HG03442 (cell line): ENCODE measurements at regions not wholly inside any gene's neighbourhood (a gene's known extent, or its start where the extent isn't known, plus 50 kb on each side); places are given as distances from the start of the nearest gene placed in this dataset.
"Not testable (repeated sequence)": the region's sequence is repeated elsewhere in the genome, so short reads cannot be mapped to it uniquely, and the experiment has no call there.

Source experiments
- ATAC-seq: cut with Tn5 transposase; IDR thresholded peaks from one replicate; pipeline ENCODE4 v1.9.1; 2021; ENCODE audit warnings: mild to moderate bottlenecking, moderate library complexity; ENCODE audit not compliant: unreplicated experiment

GRCh38 chr5:62931153-62931950, 352.7 kb downstream of the LRRC70 start:
- ATAC-seq: no peak

GRCh38 chr5:62922191-62922590, 343.6 kb downstream of the LRRC70 start:
- no peak for ATAC-seq

- ATAC-seq: no peak
These were observed 342.2 kb downstream of the LRRC70 start for GRCh38 chr5:62920856-62921255.

DNA sequence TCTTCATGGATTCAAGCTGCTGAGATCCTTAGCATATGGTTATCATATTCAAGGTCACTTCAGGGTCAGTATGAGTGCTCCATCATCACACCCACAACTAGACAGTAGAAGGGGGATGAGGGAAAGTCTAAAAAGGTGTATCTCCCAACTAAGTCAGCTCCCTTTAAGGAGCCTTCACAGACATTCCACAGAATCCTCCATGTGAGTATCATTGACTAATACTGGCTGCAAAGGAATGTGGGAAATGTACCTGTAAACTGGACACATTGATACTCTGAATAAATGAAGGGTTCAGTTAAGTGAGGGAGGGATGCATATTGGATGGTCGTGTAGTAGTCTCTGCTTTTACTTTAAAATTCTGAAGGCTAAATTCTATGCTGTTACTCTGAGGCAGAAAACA, 330.7 kb downstream of the LRRC70 start:
- ATAC-seq: no peak

DNA sequence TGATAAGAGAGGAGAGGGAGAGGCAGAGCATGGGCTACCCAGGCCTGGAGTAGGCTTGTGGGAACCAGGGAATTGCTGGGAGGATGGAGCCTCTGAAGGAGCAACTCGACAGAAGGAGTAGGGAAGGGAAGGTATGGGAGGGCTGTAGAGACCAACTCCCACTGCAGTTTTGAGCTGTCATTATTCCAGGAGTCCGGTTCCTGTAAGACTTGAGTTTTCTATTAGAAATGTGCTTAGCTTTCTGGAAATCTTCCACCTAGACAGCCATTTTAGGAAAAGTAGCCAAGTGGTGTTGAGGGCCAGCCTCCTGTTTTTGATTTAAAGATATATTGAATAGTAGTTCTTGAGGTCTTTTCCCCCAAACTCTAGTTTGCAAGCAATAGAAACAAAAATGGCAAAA, 323.5 kb downstream of the LRRC70 start:
- no peak for ATAC-seq

GRCh38 chr5:62900976-62901375, 322.4 kb downstream of the LRRC70 start:
- no peak for ATAC-seq

GRCh38 chr5:62896121-62896893, 317.7 kb downstream of the LRRC70 start:
- no peak for ATAC-seq

- ATAC-seq: no peak
These were observed 308.1 kb downstream of the LRRC70 start for GRCh38 chr5:62886603-62887315.

DNA sequence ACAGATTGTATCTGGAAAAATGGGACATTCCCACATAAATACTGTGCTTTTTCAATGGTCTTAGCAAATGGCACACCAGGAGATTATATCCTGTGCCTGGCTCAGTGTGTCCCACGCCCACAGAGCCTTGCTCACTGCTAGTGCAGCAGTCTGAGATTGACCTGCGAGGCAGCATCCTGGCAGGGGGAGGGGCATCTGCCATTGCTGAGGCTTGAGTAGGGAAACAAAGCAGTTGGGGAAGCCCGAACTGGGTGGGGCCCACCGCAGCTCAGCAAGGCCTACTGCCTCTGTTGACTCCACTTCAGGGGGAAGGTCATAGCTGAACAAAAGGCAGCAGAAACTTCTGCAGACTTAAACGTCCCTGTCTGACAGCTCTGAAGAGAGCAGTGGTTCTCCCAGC, 258.7 kb downstream of the LRRC70 start:
- not testable (repeated sequence) for ATAC-seq

GRCh38 chr5:62829604-62829986, 251.0 kb downstream of the LRRC70 start:
- ATAC-seq: no peak

- ATAC-seq: no peak
These were observed 250.4 kb downstream of the LRRC70 start for GRCh38 chr5:62828742-62829603.

DNA sequence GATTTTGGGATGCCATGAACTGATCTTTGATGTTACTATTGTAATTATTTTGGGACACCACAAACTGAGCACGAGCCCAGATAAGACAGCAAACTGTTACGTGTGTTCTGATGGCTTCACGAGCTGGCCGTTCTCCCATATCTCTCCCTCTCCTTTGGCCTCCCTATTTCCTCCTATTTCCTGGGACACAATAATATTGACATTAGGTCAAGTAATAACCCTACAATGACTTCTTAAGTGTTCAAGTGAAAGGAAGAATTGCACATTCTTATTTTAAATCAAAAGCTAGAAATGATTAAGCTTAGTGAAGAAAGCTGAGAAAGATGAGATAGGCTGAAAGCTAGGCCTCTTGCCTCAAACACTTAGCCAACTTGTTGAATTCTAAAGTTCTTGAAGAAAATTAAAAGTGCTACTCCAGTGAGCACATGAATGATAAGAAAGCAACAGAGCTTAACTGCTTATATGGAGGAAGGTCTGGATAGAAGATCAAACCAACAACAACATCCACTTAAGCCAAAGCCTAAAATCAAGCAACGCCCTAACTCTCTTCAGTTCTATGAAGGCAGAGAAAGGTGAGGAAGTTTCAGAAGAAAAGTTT, 247.1 kb downstream of the LRRC70 start:
- ATAC-seq: no peak

DNA sequence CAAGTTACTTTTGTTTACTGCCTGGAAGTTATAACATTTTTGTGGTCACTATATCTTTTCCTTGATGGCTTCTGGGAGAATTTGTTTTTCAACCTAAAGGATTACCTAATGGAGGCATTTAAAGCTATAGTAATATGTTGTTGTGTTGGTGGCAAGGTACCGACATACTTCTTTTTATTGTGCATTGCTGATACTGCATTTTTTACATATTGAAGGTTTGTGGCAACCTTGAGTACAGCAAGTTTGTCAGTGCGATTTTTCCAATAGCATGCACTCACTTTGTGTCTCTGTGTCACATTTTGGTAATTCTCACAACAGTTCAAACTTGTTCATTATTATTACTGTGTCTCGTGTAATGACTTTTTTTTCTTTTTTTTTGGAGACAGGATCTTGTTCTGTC, 246.3 kb downstream of the LRRC70 start:
- ATAC-seq: no peak

DNA sequence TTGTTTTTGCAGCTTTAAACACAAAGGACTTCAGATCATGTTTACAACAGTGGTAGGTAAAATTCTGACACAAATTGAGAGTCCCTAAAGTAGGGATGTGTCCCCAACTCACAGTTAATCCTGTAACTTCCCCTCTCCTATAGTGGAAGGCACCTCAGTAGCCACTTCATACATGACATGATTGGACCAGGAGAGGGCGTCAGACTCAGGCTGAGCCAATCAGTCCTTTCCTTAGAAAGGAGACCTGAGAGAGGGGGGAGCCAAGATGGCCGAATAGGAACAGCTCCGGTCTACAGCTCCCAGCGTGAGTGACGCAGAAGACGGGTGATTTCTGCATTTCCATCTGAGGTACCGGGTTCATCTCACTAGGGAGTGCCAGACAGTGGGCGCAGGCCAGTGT, 238.4 kb downstream of the LRRC70 start:
- not testable (repeated sequence) for ATAC-seq

GRCh38 chr5:62814991-62815390, 236.4 kb downstream of the LRRC70 start:
- no peak for ATAC-seq

GRCh38 chr5:62812621-62813255, 234.1 kb downstream of the LRRC70 start:
- no peak for ATAC-seq

- ATAC-seq: not testable (repeated sequence)
These were observed 226.2 kb downstream of the LRRC70 start for GRCh38 chr5:62804819-62805218.

DNA sequence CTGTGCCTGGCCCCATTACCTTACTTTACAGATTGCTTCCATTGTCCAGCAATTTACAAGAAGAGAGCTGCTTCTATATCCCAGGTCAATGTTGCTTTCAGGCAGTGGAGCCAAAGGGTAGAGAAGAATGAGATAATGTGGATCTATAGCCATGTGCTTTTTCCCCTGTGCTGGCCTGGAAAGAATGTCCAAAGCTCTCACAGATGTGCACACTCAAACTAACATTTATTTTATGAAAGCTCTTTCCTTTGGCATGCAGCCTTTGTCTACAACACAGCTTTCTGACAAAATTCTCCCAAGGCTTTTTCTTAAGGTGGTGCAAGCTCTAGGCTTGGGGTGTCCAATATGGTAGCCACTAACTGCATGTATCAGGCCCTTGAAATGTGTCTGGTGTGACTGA, 217.3 kb downstream of the LRRC70 start:
- ATAC-seq: no peak

DNA sequence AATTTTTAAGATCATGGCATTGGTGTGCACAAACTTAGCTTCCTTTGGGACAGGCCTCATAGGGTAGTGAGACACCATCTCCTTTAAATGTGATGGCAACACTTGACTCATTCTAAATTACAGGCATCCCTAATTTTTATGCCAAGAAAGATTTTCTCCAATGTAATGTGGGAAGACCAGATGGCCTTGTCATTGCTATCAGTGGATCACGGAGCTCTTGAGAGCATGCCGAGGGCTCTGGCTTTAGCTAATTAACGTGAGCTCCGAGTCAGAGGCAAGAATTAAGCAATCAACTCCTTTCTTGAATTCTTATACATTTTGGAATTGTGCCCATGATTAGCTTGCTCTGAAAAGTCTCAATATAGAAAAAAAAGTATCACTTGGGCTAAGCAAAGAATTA, 215.8 kb downstream of the LRRC70 start:
- ATAC-seq: no peak

DNA sequence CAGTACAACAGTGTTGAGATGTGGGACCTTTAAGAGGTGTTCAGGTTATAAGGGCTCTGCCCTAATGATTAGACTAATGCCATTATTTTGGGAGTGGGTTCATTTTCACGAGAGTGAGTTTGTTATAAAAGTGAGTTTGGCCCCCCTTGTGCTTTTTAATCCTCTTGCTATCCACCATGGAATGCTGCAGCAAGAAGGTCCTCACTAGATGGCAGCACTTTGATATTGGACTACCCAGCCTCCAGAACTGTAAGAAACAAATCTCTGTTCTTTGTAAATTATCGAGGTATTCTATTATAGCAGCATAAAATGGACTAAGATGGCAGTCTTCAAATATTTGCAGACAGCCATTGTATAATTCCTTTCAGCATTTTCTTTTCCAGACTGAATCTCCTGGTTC, 212.4 kb downstream of the LRRC70 start:
- ATAC-seq: no peak
